ENCODE measurements at regions not wholly inside any gene's neighbourhood (a gene's known extent, or its start where the extent isn't known, plus 50 kb on each side); places are given as distances from the start of the nearest gene placed in this dataset.
"Not testable (repeated sequence)": the region's sequence is repeated elsewhere in the genome, so short reads cannot be mapped to it uniquely, and the experiment has no call there.

GRCh38 chr9:78121488-78121887 lies 89.9 kb upstream of the GNAQ start:
- FAIRE-seq = peak; percentile 45

- peak; percentile 53 for FAIRE-seq
Observed at GRCh38 chr9:78118742-78119473, 87.3 kb upstream of the GNAQ start.

DNA sequence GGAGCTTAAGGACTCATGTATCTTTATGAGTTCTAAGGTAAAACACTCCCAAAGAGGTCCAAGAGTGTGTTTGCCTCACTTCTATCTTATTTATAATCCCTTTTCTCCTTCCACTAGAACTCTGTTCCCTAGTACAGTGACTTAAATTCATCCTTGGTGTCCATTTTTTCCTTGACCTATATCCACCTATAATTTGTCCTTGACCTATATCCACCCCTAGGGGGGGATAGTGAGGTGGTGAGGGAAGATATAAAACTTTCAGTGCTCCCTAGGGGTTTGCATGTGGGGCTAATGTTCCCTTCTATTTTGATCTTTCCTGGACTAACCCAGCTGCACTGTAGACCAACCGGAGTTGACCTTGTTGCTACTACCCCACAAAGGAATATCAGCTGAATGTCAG lies 83.5 kb upstream of the GNAQ start:
- no peak for FAIRE-seq

DNA sequence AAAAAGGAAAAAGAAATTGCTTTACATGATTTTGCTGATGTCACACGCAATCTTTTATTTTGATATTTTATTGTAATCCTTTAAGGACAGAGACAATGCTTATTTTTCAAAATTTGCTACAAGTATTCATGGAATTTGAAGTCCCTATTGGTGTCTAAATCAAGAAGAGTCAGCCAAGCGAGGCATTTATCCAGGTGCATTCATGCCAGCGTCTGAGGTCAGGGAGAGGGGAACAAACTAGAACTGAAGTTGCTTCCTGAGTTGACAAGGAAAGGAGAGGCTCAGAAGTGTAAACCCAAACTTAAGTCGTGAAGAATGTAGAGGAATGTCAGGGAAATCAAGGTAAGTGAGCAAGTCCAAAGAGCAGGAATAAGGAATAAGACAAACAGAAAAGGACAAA lies 83.0 kb upstream of the GNAQ start:
- FAIRE-seq = no peak

- no peak for FAIRE-seq
Observed at GRCh38 chr9:78112406-78112805, 80.8 kb upstream of the GNAQ start.

GRCh38 chr9:78112004-78112403 lies 80.4 kb upstream of the GNAQ start:
- no peak for FAIRE-seq

DNA sequence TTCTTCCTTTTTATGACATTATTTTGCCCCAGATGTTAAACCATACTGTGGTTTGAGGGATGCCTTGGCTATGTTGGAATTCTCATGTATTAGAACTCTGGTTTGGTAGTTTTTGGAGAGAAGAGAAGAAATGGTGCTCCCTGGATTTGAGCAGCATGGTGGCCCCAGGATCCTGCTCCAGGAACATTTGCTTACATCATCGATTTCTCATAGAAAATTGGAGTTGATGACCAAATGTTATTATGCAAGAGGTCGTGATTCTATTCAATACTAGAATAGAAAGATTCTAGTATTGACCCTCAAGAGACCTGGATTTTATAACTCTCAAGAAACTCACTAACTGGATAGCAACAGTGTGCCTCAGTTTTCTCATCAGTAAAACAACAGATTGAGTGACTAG lies 77.5 kb upstream of the GNAQ start:
- FAIRE-seq = no peak

DNA sequence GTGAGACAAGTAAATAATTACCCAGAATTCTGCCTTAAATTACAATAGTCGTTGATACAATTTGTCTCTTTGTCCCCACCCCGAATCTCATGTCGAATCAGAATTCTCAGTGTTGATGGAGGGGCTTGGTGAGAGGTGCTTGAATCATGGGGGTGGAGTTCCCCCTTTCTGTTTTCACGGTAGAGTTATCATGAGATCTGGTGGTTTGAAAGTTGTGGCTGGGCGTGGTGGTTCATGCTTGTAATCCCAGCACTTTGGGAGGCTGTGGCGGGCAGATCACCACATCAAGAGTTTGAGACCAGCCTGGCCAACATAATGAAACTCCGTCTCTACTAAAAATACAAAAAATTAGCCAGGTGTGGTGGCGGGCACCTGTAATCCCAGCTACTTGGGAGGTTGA lies 75.0 kb upstream of the GNAQ start:
- not testable (repeated sequence) for FAIRE-seq

GRCh38 chr9:78103971-78104433 lies 72.4 kb upstream of the GNAQ start:
- no peak for FAIRE-seq

- no peak for FAIRE-seq
Observed at GRCh38 chr9:78101247-78101646, 69.6 kb upstream of the GNAQ start.

DNA sequence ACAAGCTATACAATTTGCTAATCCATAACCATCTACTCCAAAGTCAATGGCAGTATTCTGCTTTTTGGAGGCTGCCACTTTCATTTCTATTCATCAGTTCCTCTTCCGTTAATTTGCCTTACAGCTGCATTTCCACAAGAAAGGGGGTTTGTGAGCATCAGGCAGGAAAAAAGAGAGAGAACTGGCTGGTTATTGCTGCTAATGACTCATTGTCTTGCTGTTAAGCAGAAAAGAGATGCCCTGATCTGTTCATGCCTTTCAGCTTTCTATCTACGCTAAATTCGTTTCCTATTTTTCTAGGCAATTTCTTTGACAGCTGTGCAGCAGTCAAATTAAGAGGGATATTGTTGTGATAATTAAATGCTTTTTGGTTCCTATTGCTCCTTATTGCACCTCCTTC lies 65.9 kb upstream of the GNAQ start:
- no peak for FAIRE-seq

- no peak for FAIRE-seq
Observed at GRCh38 chr9:78091731-78092130, 60.1 kb upstream of the GNAQ start.

DNA sequence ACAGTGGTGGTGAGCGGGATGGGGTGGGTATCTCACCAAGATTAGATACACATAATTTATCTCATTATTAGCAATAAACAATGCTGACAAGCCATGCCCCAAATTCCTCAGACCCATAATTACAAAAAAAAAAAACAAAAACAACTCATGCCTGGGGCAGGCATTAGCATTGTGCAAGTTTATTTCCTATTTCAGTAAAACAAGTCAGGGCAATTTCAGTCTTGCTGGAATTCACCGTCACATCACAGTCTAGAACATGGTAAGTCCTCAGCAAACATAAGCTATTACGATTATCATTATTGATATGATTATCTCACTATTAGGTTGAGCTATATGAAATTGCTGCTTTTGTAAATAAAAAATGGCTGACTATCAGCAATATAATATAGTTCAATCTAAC lies 57.5 kb upstream of the GNAQ start:
- no peak for FAIRE-seq

- not testable (repeated sequence) for FAIRE-seq
Observed at GRCh38 chr9:78088190-78088589, 56.6 kb upstream of the GNAQ start.

Measured in colon (tissue), 2 donors.